ENCODE measurements at regions not wholly inside any gene's neighbourhood (a gene's known extent, or its start where the extent isn't known, plus 50 kb on each side); places are given as distances from the start of the nearest gene placed in this dataset.

DNA sequence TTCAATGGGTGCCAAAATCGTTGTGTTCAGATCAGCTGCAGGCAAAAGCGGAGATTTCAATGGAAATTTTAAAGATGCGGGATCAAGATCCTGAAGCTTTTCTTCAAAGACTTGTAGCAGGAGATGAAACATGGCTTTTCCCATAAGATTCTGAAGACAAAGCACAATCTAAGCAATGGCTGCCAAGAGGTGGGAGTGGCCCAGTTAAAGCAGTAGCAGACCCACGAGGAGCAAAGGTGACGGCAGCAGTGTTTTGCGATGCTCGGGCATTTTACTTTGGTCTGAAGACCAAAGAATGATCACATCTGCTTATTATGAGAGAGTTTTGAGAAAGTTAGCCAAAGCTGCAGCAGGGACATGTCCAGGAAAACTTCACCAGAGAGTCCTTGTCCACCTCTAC is 222.9 kb downstream of the DSC3 start:
- no peak overlapping the region for H3K4me3 ChIP-seq
- no peak overlapping the region for H3K4me2 ChIP-seq
- Mint-ChIP-seq H3K27me3 (ENCODE audit: insufficient read depth, low read depth) (no peaks in the 10 kb centered on the region), H3K27ac (no peak overlapping the region), H3K4me3 (no peak overlapping the region), H3K4me1 (no peaks in the 10 kb centered on the region), H3K36me3 (no peaks in the 10 kb centered on the region), H3K9me3 (no peaks in the 10 kb centered on the region)
- no peaks in the 10 kb centered on the region for H3K4me1 ChIP-seq
- TF ChIP-seq CTCF (IDR thresholded peaks at IDR 0.05), result no peak
- TF ChIP-seq EZH2phosphoT487 (IDR thresholded peaks at IDR 0.05), result no peak
- no peak for TF ChIP-seq EZH2 (IDR thresholded peaks at IDR 0.05)
- H3F3A ChIP-seq (ENCODE audit: low read depth), result no peaks in the 10 kb centered on the region
- no peaks in the 10 kb centered on the region for H4K20me1 ChIP-seq (ENCODE audit: low read depth)
- no peak for DNase-seq (ENCODE audit: low spot score)
- H3K27me3 ChIP-seq, result no peaks in the 10 kb centered on the region
- no peaks in the 10 kb centered on the region for H3K9me3 ChIP-seq (ENCODE audit: low read depth)
- no peak overlapping the region for H3K9ac ChIP-seq
- H2AFZ ChIP-seq (replicated peaks), result peak overlapping the region; percentile 19
- H3K36me3 ChIP-seq, result no peaks in the 10 kb centered on the region
- no peaks in the 10 kb centered on the region for H3K79me2 ChIP-seq (ENCODE audit: low read depth)
- H3K27ac ChIP-seq, result no peak overlapping the region

GRCh38 chr18:30814446-30814845 is 228.1 kb downstream of the DSC3 start:
- H3K9me3 Mint-ChIP-seq, result no peaks in the 10 kb centered on the region
- DNase-seq (ENCODE audit: low spot score), result no peak
- Histone ChIP-seq H4K20me1 (ENCODE audit: low read depth) (no peaks in the 10 kb centered on the region), H3F3A (ENCODE audit: low read depth) (no peaks in the 10 kb centered on the region), H2AFZ (replicated peaks) (no peak overlapping the region), H3K4me3 (no peak overlapping the region), H3K9me3 (ENCODE audit: low read depth) (no peaks in the 10 kb centered on the region), H3K36me3 (no peaks in the 10 kb centered on the region), H3K27me3 (no peaks in the 10 kb centered on the region), H3K27ac (no peak overlapping the region), H3K9ac (no peak overlapping the region), H3K4me1 (no peaks in the 10 kb centered on the region), H3K4me2 (no peak overlapping the region), H3K79me2 (ENCODE audit: low read depth) (no peaks in the 10 kb centered on the region)
- no peak overlapping the region for H3K4me3 Mint-ChIP-seq
- H3K4me1 Mint-ChIP-seq, result no peaks in the 10 kb centered on the region
- H3K27me3 Mint-ChIP-seq (ENCODE audit: insufficient read depth, low read depth), result no peaks in the 10 kb centered on the region
- TF ChIP-seq EZH2 (IDR thresholded peaks at IDR 0.05) (no peak), EZH2phosphoT487 (IDR thresholded peaks at IDR 0.05) (no peak)
- no peaks in the 10 kb centered on the region for H3K36me3 Mint-ChIP-seq
- H3K27ac Mint-ChIP-seq, result no peak overlapping the region

GRCh38 chr18:30811580-30811979 is 231.0 kb downstream of the DSC3 start:
- H3K9me3 Mint-ChIP-seq, result no peaks in the 10 kb centered on the region

More at GRCh38 chr18:30811580-30811979, 231.0 kb downstream of the DSC3 start:
- Mint-ChIP-seq H3K36me3 (no peaks in the 10 kb centered on the region), H3K27me3 (ENCODE audit: insufficient read depth, low read depth) (no peaks in the 10 kb centered on the region), H3K27ac (no peak overlapping the region), H3K4me1 (no peaks in the 10 kb centered on the region), H3K4me3 (no peak overlapping the region)
- no peaks in the 10 kb centered on the region for H3K27me3 ChIP-seq
- H3F3A ChIP-seq (ENCODE audit: low read depth), result no peaks in the 10 kb centered on the region
- no peak overlapping the region for H3K4me3 ChIP-seq
- no peak overlapping the region for H2AFZ ChIP-seq (replicated peaks)
- no peak overlapping the region for H3K27ac ChIP-seq
- H3K4me1 ChIP-seq, result no peaks in the 10 kb centered on the region
- no peak overlapping the region for H3K4me2 ChIP-seq
- H3K9ac ChIP-seq, result no peak overlapping the region
- H3K36me3 ChIP-seq, result no peaks in the 10 kb centered on the region
- no peaks in the 10 kb centered on the region for H4K20me1 ChIP-seq (ENCODE audit: low read depth)
- H3K9me3 ChIP-seq (ENCODE audit: low read depth), result no peaks in the 10 kb centered on the region
- no peak for DNase-seq (ENCODE audit: low spot score)
- TF ChIP-seq EZH2phosphoT487 (IDR thresholded peaks at IDR 0.05) (no peak), EZH2 (IDR thresholded peaks at IDR 0.05) (no peak), CTCF (IDR thresholded peaks at IDR 0.05) (no peak)
- H3K79me2 ChIP-seq (ENCODE audit: low read depth), result no peaks in the 10 kb centered on the region
